ENCODE measurements at regions not wholly inside any gene's neighbourhood (a gene's known extent, or its start where the extent isn't known, plus 50 kb on each side); places are given as distances from the start of the nearest gene placed in this dataset.
A peak's percentile ranks its signal among the peaks of the same experiment; 100 is the strongest.

DNA sequence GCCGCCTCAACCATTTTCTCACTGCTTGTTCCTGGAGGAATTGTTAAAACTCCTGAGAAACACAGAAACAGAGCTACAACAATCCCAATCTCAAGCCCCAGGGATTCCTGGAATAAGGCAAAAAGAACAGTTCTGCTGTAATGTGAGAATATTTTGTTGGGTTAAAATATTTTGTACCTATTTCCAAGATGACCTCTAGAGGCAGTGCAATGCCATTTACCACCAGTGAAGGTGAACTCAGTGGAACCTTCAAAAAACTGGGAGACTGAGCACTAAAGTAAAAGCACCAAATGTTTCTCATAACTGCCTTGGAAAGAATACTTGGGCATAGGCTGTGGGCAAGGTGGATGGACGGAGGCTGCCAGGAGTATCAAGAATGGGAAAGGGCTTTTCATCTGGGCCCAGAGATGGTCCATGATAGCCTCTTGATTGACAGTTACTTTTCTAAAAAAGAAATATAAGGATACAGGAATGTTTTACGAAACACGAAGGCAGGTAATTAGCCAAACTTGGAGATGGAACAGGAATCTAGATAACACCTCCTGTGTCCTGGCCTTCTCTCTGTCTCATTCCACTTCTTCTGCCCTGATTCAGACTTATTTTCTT, 334.0 kb upstream of the FLRT2 start:
- TF ChIP-seq, protein P1, sequence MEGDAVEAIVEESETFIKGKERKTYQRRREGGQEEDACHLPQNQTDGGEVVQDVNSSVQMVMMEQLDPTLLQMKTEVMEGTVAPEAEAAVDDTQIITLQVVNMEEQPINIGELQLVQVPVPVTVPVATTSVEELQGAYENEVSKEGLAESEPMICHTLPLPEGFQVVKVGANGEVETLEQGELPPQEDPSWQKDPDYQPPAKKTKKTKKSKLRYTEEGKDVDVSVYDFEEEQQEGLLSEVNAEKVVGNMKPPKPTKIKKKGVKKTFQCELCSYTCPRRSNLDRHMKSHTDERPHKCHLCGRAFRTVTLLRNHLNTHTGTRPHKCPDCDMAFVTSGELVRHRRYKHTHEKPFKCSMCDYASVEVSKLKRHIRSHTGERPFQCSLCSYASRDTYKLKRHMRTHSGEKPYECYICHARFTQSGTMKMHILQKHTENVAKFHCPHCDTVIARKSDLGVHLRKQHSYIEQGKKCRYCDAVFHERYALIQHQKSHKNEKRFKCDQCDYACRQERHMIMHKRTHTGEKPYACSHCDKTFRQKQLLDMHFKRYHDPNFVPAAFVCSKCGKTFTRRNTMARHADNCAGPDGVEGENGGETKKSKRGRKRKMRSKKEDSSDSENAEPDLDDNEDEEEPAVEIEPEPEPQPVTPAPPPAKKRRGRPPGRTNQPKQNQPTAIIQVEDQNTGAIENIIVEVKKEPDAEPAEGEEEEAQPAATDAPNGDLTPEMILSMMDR (IDR thresholded peaks at IDR 0.05) = peak in 2 of 5 experiments; percentile 23 to 33
- TF ChIP-seq POLR2A (IDR thresholded peaks at IDR 0.05) = no peak

Measured in transverse colon (tissue), 3 donors.